HEK293 (cell line): ENCODE measurements at regions not wholly inside any gene's neighbourhood (a gene's known extent, or its start where the extent isn't known, plus 50 kb on each side); places are given as distances from the start of the nearest gene placed in this dataset.

Source experiments
- CTCF ChIA-PET: fragments of 350-600 bp; formaldehyde crosslinking; extraction: SDS; loops from one replicate; lab custom pipeline; 2021; ENCODE audit warnings: antibody characterized with exemption; lab: Yijun Ruan, JAX
- POLR2A ChIA-PET: fragments of 300-600 bp; formaldehyde crosslinking; extraction: SDS; loops from one replicate; lab custom pipeline; 2020; ENCODE audit warnings: antibody characterized with exemption, inconsistent platforms; lab: Yijun Ruan, JAX
- H3K27ac ChIP-seq: fragments of 200-500 bp; sonication (Bioruptor generic); 2 replicates; pipeline ENCODE4 v1.5.1; 2014; ENCODE audit warnings: low read depth, low read length, control low read depth, inconsistent platforms; ENCODE audit errors: extremely low read depth
- H3K36me3 ChIP-seq, 2 experiments: fragments of 200-500 bp in 1 of 2; sonication (Bioruptor generic) in 1 of 2; 1 replicate in 1 of 2; 2 replicates in 1 of 2; pipeline ENCODE4 v1.5.1; 2014 to 2017; ENCODE audit warnings: inconsistent platforms in 2 of 2, low read length in 2 of 2; ENCODE audit not compliant: control insufficient read depth in 2 of 2, insufficient read depth in 1 of 2
- H3K4me1 ChIP-seq: fragments of 200-500 bp; sonication (Bioruptor generic); 2 replicates; pipeline ENCODE4 v1.5.1; 2014; ENCODE audit warnings: mild to moderate bottlenecking, low read length, inconsistent platforms; ENCODE audit not compliant: control insufficient read depth, insufficient read depth
- H3K4me3 ChIP-seq: 2 replicates; pipeline ENCODE4 v1.5.1; 2011; ENCODE audit warnings: low read depth, mild to moderate bottlenecking, control low read depth, low read length, moderate library complexity
- H3K9me3 ChIP-seq: fragments of 200-500 bp; sonication (Bioruptor generic); 2 replicates; pipeline ENCODE4 v1.5.1; 2014; ENCODE audit warnings: low read depth, low read length, inconsistent platforms; ENCODE audit not compliant: control insufficient read depth, insufficient read depth
- GFI1B ChIP-seq: fragments of 450-650 bp; formaldehyde crosslinking; IDR thresholded peaks from 2 replicates; pipeline ENCODE4 v1.5.1; 2016; ENCODE audit warnings: missing biosample characterization, missing genetic modification characterization
- GLIS1 ChIP-seq: fragments of 450-650 bp; formaldehyde crosslinking; IDR thresholded peaks from 2 replicates; pipeline ENCODE4 v1.5.1; 2016; ENCODE audit warnings: missing biosample characterization, missing genetic modification characterization
- GLIS2 ChIP-seq: fragments of 450-650 bp; formaldehyde crosslinking; IDR thresholded peaks from 2 replicates; pipeline ENCODE4 v1.5.1; 2016; ENCODE audit warnings: missing biosample characterization, missing genetic modification characterization
- KLF10 ChIP-seq: fragments of 450-650 bp; IDR thresholded peaks from 2 replicates; pipeline ENCODE4 v1.5.1; 2018; ENCODE audit warnings: missing biosample characterization, mild to moderate bottlenecking, missing genetic modification characterization
- KLF9 ChIP-seq: fragments of 450-650 bp; formaldehyde crosslinking; IDR thresholded peaks from 2 replicates; pipeline ENCODE4 v1.5.1; 2016; ENCODE audit warnings: missing biosample characterization, missing genetic modification characterization, low read depth
- OVOL3 ChIP-seq: fragments of 450-650 bp; formaldehyde crosslinking; IDR thresholded peaks from 2 replicates; pipeline ENCODE4 v1.5.1; 2016; ENCODE audit warnings: missing biosample characterization, missing genetic modification characterization
- PBX3 ChIP-seq: sonication (generic); formaldehyde crosslinking; IDR thresholded peaks from 2 replicates; pipeline ENCODE4 v1.8.1; 2022; ENCODE audit warnings: mild to moderate bottlenecking, moderate library complexity, missing genetic modification reagents
- ZBTB17 ChIP-seq: fragments of 450-650 bp; formaldehyde crosslinking; IDR thresholded peaks from 2 replicates; pipeline ENCODE4 v1.5.1; 2016; ENCODE audit warnings: missing biosample characterization, missing genetic modification characterization
- ZBTB20 ChIP-seq: fragments of 450-650 bp; formaldehyde crosslinking; IDR thresholded peaks from 2 replicates; pipeline ENCODE4 v1.5.1; 2016; ENCODE audit warnings: missing biosample characterization, missing genetic modification characterization
- ZBTB21 ChIP-seq: fragments of 450-650 bp; formaldehyde crosslinking; IDR thresholded peaks from 2 replicates; pipeline ENCODE4 v1.5.1; 2017; ENCODE audit warnings: missing biosample characterization, missing genetic modification characterization
- ZEB2 ChIP-seq: fragments of 450-650 bp; formaldehyde crosslinking; IDR thresholded peaks from 2 replicates; pipeline ENCODE4 v1.5.1; 2016; ENCODE audit warnings: missing biosample characterization, missing genetic modification characterization
- ZIC2 ChIP-seq: fragments of 450-650 bp; formaldehyde crosslinking; IDR thresholded peaks from 2 replicates; pipeline ENCODE4 v1.5.1; 2016; ENCODE audit warnings: missing biosample characterization, missing genetic modification characterization
- ZNF112 ChIP-seq: fragments of 450-650 bp; formaldehyde crosslinking; IDR thresholded peaks from 2 replicates; pipeline ENCODE4 v1.5.0; 2017; ENCODE audit warnings: missing biosample characterization, missing genetic modification characterization
- ZNF157 ChIP-seq: fragments of 450-650 bp; formaldehyde crosslinking; IDR thresholded peaks from 2 replicates; pipeline ENCODE4 v1.5.1; 2016; ENCODE audit warnings: missing biosample characterization, missing genetic modification characterization
- ZNF169 ChIP-seq: fragments of 450-650 bp; formaldehyde crosslinking; IDR thresholded peaks from 2 replicates; pipeline ENCODE4 v1.5.1; 2016; ENCODE audit warnings: missing biosample characterization, missing genetic modification characterization
- ZNF202 ChIP-seq: fragments of 450-650 bp; formaldehyde crosslinking; IDR thresholded peaks from 2 replicates; pipeline ENCODE4 v1.5.1; 2016; ENCODE audit warnings: missing biosample characterization, missing genetic modification characterization, borderline replicate concordance
- ZNF311 ChIP-seq: fragments of 450-650 bp; formaldehyde crosslinking; IDR thresholded peaks from 2 replicates; pipeline ENCODE4 v1.5.1; 2017; ENCODE audit warnings: missing biosample characterization, missing genetic modification characterization, borderline replicate concordance
- ZNF394 ChIP-seq: fragments of 450-650 bp; formaldehyde crosslinking; IDR thresholded peaks from 2 replicates; pipeline ENCODE4 v1.5.1; 2016; ENCODE audit warnings: missing biosample characterization, missing genetic modification characterization, mild to moderate bottlenecking, moderate library complexity, borderline replicate concordance
- ZNF521 ChIP-seq: fragments of 450-650 bp; formaldehyde crosslinking; IDR thresholded peaks from 2 replicates; pipeline ENCODE4 v1.5.1; 2017; ENCODE audit warnings: missing biosample characterization, mild to moderate bottlenecking, missing genetic modification characterization
- ZNF677 ChIP-seq: fragments of 450-650 bp; IDR thresholded peaks from 2 replicates; pipeline ENCODE4 v1.5.0; 2018; ENCODE audit warnings: missing biosample characterization, mild to moderate bottlenecking, missing genetic modification characterization, moderate library complexity
- ZNF768 ChIP-seq: fragments of 450-650 bp; formaldehyde crosslinking; IDR thresholded peaks from 2 replicates; pipeline ENCODE4 v1.5.1; 2018; ENCODE audit warnings: missing biosample characterization, mild to moderate bottlenecking, missing genetic modification characterization
- ZNF843 ChIP-seq: fragments of 450-650 bp; formaldehyde crosslinking; IDR thresholded peaks from 2 replicates; pipeline ENCODE4 v1.5.1; 2016; ENCODE audit warnings: missing biosample characterization, missing genetic modification characterization
- TF ChIP-seq, protein P1 (sequence below): fragments of 450-650 bp; formaldehyde crosslinking; IDR thresholded peaks from 2 replicates; pipeline ENCODE4 v1.5.1; 2016; ENCODE audit warnings: missing biosample characterization, missing genetic modification characterization
- TF ChIP-seq, protein P2 (sequence below): fragments of 450-650 bp; formaldehyde crosslinking; IDR thresholded peaks from 2 replicates; pipeline ENCODE4 v1.5.1; 2016; ENCODE audit warnings: missing biosample characterization, missing genetic modification characterization
- TF ChIP-seq, protein P3 (sequence below): fragments of 450-650 bp; formaldehyde crosslinking; IDR thresholded peaks from 2 replicates; pipeline ENCODE4 v1.5.1; 2016; ENCODE audit warnings: missing biosample characterization, missing genetic modification characterization, borderline replicate concordance
- TF ChIP-seq, protein P4 (sequence below): fragments of 450-650 bp; formaldehyde crosslinking; IDR thresholded peaks from 2 replicates; pipeline ENCODE4 v1.5.1; 2016; ENCODE audit warnings: missing biosample characterization, missing genetic modification characterization
- TF ChIP-seq, protein P5 (sequence below): fragments of 450-650 bp; formaldehyde crosslinking; IDR thresholded peaks from 2 replicates; pipeline ENCODE4 v1.5.1; 2016; ENCODE audit warnings: missing biosample characterization, missing genetic modification characterization, low read depth

DNA sequence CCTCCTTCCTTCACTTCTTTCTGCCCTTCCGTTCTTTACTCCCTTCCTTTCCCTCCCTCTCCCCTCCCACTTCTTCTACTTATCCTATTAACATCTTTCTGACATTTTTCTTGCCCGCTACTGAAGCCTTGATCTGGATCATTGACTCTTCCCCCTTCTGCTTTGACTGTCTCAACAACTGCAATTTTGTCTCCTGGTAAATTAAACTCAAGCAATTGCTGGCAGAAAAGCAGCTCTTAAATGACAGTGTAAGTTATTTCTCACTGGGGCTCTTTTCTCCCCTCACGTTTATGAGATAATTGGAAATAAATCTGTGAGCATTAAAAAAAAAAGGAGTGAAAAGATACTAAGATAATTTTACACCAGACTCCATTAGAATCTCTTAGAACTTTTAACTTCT is 120.0 kb downstream of the SLC17A6 start:
- H3K36me3 ChIP-seq: no peaks in the 10 kb centered on the region
- no peaks in the 10 kb centered on the region for H3K9me3 ChIP-seq
- TF ChIP-seq, protein P1, sequence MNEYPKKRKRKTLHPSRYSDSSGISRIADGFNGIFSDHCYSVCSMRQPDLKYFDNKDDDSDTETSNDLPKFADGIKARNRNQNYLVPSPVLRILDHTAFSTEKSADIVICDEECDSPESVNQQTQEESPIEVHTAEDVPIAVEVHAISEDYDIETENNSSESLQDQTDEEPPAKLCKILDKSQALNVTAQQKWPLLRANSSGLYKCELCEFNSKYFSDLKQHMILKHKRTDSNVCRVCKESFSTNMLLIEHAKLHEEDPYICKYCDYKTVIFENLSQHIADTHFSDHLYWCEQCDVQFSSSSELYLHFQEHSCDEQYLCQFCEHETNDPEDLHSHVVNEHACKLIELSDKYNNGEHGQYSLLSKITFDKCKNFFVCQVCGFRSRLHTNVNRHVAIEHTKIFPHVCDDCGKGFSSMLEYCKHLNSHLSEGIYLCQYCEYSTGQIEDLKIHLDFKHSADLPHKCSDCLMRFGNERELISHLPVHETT (tag by site-specific recombination): no peak
- TF ChIP-seq GLIS1 (tag by site-specific recombination) (no peak), ZBTB20 (no peak), ZNF521 (no peak), KLF9 (no peak), KLF10 (tag by site-specific recombination) (no peak), ZNF157 (tag by site-specific recombination) (no peak), ZNF843 (tag by site-specific recombination) (no peak), PBX3 (no peak), ZEB2 (tag by site-specific recombination) (no peak), ZNF112 (tag by site-specific recombination) (no peak), OVOL3 (tag by site-specific recombination) (no peak), GLIS2 (tag by site-specific recombination) (no peak), ZBTB21 (tag by site-specific recombination) (no peak)
- TF ChIP-seq, protein P2, sequence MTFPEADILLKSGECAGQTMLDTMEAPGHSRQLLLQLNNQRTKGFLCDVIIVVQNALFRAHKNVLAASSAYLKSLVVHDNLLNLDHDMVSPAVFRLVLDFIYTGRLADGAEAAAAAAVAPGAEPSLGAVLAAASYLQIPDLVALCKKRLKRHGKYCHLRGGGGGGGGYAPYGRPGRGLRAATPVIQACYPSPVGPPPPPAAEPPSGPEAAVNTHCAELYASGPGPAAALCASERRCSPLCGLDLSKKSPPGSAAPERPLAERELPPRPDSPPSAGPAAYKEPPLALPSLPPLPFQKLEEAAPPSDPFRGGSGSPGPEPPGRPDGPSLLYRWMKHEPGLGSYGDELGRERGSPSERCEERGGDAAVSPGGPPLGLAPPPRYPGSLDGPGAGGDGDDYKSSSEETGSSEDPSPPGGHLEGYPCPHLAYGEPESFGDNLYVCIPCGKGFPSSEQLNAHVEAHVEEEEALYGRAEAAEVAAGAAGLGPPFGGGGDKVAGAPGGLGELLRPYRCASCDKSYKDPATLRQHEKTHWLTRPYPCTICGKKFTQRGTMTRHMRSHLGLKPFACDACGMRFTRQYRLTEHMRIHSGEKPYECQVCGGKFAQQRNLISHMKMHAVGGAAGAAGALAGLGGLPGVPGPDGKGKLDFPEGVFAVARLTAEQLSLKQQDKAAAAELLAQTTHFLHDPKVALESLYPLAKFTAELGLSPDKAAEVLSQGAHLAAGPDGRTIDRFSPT: no peak
- TF ChIP-seq, protein P3, sequence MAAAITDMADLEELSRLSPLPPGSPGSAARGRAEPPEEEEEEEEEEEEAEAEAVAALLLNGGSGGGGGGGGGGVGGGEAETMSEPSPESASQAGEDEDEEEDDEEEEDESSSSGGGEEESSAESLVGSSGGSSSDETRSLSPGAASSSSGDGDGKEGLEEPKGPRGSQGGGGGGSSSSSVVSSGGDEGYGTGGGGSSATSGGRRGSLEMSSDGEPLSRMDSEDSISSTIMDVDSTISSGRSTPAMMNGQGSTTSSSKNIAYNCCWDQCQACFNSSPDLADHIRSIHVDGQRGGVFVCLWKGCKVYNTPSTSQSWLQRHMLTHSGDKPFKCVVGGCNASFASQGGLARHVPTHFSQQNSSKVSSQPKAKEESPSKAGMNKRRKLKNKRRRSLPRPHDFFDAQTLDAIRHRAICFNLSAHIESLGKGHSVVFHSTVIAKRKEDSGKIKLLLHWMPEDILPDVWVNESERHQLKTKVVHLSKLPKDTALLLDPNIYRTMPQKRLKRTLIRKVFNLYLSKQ (tag by site-specific recombination): no peak
- ChIA-PET CTCF (no interaction called here), POLR2A (no interaction called here)
- no peak overlapping the region for H3K4me3 ChIP-seq
- no peak overlapping the region for H3K27ac ChIP-seq
- H3K4me1 ChIP-seq: no peaks in the 10 kb centered on the region

GRCh38 chr11:22456993-22457762 is 119.0 kb downstream of the SLC17A6 start:
- Histone ChIP-seq H3K27ac (no peak overlapping the region), H3K36me3 (no peaks in the 10 kb centered on the region), H3K9me3 (no peaks in the 10 kb centered on the region), H3K4me1 (no peaks in the 10 kb centered on the region), H3K4me3 (no peak overlapping the region)
- ChIA-PET CTCF (no interaction called here), POLR2A (no interaction called here)
- TF ChIP-seq ZNF768 (tag by site-specific recombination) (no peak), ZNF169 (tag by site-specific recombination) (no peak), ZIC2 (tag by site-specific recombination) (no peak), GFI1B (tag by site-specific recombination) (no peak), ZNF394 (tag by site-specific recombination) (no peak), ZNF202 (tag by site-specific recombination) (no peak), ZNF677 (no peak), ZBTB17 (no peak), ZNF311 (tag by site-specific recombination) (no peak)
- TF ChIP-seq, protein P4, sequence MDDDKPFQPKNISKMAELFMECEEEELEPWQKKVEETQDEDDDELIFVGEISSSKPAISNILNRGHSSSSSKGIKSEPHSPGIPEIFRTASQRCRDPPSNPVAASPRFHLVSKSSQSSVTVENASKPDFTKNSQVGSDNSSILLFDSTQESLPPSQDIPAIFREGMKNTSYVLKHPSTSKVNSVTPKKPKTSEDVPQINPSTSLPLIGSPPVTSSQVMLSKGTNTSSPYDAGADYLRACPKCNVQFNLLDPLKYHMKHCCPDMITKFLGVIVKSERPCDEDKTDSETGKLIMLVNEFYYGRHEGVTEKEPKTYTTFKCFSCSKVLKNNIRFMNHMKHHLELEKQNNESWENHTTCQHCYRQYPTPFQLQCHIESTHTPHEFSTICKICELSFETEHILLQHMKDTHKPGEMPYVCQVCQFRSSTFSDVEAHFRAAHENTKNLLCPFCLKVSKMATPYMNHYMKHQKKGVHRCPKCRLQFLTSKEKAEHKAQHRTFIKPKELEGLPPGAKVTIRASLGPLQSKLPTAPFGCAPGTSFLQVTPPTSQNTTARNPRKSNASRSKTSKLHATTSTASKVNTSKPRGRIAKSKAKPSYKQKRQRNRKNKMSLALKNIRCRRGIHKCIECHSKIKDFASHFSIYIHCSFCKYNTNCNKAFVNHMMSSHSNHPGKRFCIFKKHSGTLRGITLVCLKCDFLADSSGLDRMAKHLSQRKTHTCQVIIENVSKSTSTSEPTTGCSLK (tag by site-specific recombination): no peak
- TF ChIP-seq, protein P5, sequence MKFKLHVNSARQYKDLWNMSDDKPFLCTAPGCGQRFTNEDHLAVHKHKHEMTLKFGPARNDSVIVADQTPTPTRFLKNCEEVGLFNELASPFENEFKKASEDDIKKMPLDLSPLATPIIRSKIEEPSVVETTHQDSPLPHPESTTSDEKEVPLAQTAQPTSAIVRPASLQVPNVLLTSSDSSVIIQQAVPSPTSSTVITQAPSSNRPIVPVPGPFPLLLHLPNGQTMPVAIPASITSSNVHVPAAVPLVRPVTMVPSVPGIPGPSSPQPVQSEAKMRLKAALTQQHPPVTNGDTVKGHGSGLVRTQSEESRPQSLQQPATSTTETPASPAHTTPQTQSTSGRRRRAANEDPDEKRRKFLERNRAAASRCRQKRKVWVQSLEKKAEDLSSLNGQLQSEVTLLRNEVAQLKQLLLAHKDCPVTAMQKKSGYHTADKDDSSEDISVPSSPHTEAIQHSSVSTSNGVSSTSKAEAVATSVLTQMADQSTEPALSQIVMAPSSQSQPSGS (tag by site-specific recombination): no peak
